HG03558 (cell line): ENCODE measurements at regions not wholly inside any gene's neighbourhood (a gene's known extent, or its start where the extent isn't known, plus 50 kb on each side); places are given as distances from the start of the nearest gene placed in this dataset.
"Not testable (repeated sequence)": the region's sequence is repeated elsewhere in the genome, so short reads cannot be mapped to it uniquely, and the experiment has no call there.

Source experiments
- ATAC-seq: cut with Tn5 transposase; IDR thresholded peaks from one replicate; pipeline ENCODE4 v1.9.1; 2021; ENCODE audit warnings: moderate number of reproducible peaks; ENCODE audit not compliant: unreplicated experiment; ENCODE audit errors: extremely low read depth

GRCh38 chrX:87236830-87237440 lies 280.7 kb upstream of the KLHL4 start:
- ATAC-seq: no peak

- ATAC-seq: no peak
These were observed 252.1 kb upstream of the KLHL4 start for GRCh38 chrX:87265518-87265917.

- ATAC-seq: no peak
These were observed 245.1 kb upstream of the KLHL4 start for GRCh38 chrX:87272491-87272890.

- no peak for ATAC-seq
These were observed 217.9 kb upstream of the KLHL4 start for GRCh38 chrX:87299563-87300160.

GRCh38 chrX:87310780-87311179 lies 206.8 kb upstream of the KLHL4 start:
- ATAC-seq: no peak

GRCh38 chrX:87327267-87327666 lies 190.3 kb upstream of the KLHL4 start:
- ATAC-seq: no peak

GRCh38 chrX:87337267-87337666 lies 180.3 kb upstream of the KLHL4 start:
- ATAC-seq: no peak

- peak; percentile 56 for ATAC-seq
These were observed 179.1 kb upstream of the KLHL4 start for GRCh38 chrX:87338510-87338909.

GRCh38 chrX:87370865-87371264 lies 146.7 kb upstream of the KLHL4 start:
- ATAC-seq: no peak

- ATAC-seq: no peak
These were observed 143.3 kb upstream of the KLHL4 start for GRCh38 chrX:87374324-87374723.

GRCh38 chrX:87376896-87377295 lies 140.7 kb upstream of the KLHL4 start:
- no peak for ATAC-seq

GRCh38 chrX:87388381-87388780 lies 129.2 kb upstream of the KLHL4 start:
- ATAC-seq: no peak

- no peak for ATAC-seq
These were observed 125.9 kb upstream of the KLHL4 start for GRCh38 chrX:87391742-87392141.

- ATAC-seq: no peak
These were observed 125.2 kb upstream of the KLHL4 start for GRCh38 chrX:87392369-87392768.

GRCh38 chrX:87397103-87397886 lies 120.3 kb upstream of the KLHL4 start:
- ATAC-seq: no peak

- ATAC-seq: no peak
These were observed 115.3 kb upstream of the KLHL4 start for GRCh38 chrX:87402256-87402655.

- ATAC-seq: no peak
These were observed 114.1 kb upstream of the KLHL4 start for GRCh38 chrX:87403551-87403950.

- no peak for ATAC-seq
These were observed 108.3 kb upstream of the KLHL4 start for GRCh38 chrX:87409113-87409841.

GRCh38 chrX:87425618-87426017 lies 92.0 kb upstream of the KLHL4 start:
- no peak for ATAC-seq

- ATAC-seq: no peak
These were observed 83.0 kb upstream of the KLHL4 start for GRCh38 chrX:87434618-87435017.

GRCh38 chrX:87448613-87449012 lies 69.0 kb upstream of the KLHL4 start:
- ATAC-seq: not testable (repeated sequence)
